IMR-90 (cell line): ENCODE measurements at regions not wholly inside any gene's neighbourhood (a gene's known extent, or its start where the extent isn't known, plus 50 kb on each side); places are given as distances from the start of the nearest gene placed in this dataset.

Source experiments
- ATAC-seq: fragments of 200-7000 bp; cut with Tn5 transposase; 2 replicates; pipeline ENCODE4 v1.9.1; 2020; ENCODE audit warnings: low read depth, mild to moderate bottlenecking, moderate library complexity
- BruUV-seq: library from RNA; stranded (reverse); fragments of 400-500 nt; replicated peaks from 2 replicates; lab custom pipeline; 2021; lab: Mats Ljungman, UMichigan
- CTCF ChIA-PET: fragments of 300-600 bp; formaldehyde crosslinking; extraction: SDS; loops from one replicate; lab custom pipeline; 2021; ENCODE audit warnings: antibody characterized with exemption; lab: Yijun Ruan, JAX
- POLR2A ChIA-PET: fragments of 300-600 bp; sonication (Branson Sonifier 250); formaldehyde crosslinking; loops from one replicate; lab custom pipeline; 2022; ENCODE audit warnings: antibody characterized with exemption; ENCODE audit not compliant: unreplicated experiment; lab: Charles Lee
- DNase-seq: peaks from one replicate; pipeline ENCODE4 v3.0.0; 2013
- H2AFZ ChIP-seq: replicated peaks from 2 replicates; pipeline ENCODE3; 2013; ENCODE audit warnings: low read length, mild to moderate bottlenecking; ENCODE audit not compliant: poor library complexity
- H2AK5ac ChIP-seq: 2 replicates; pipeline ENCODE4 v1.6.1; 2013; ENCODE audit warnings: low read depth, low read length, inconsistent platforms
- H2AK9ac ChIP-seq: replicated peaks from 2 replicates; pipeline ENCODE3; 2013; ENCODE audit warnings: mild to moderate bottlenecking, low read depth, low read length, moderate library complexity; ENCODE audit not compliant: poor library complexity
- H2BK120ac ChIP-seq: 2 replicates; pipeline ENCODE4 v1.6.1; 2013; ENCODE audit warnings: low read depth, low read length, inconsistent platforms
- H2BK15ac ChIP-seq: 3 replicates; pipeline ENCODE4 v1.6.1; 2013; ENCODE audit warnings: low read depth, low read length, inconsistent platforms
- H2BK20ac ChIP-seq: 2 replicates; pipeline ENCODE4 v1.6.1; 2013; ENCODE audit warnings: low read depth, mild to moderate bottlenecking, inconsistent platforms, low read length, moderate library complexity
- H2BK5ac ChIP-seq: 2 replicates; pipeline ENCODE4 v1.6.1; 2013; ENCODE audit warnings: mild to moderate bottlenecking, low read depth, low read length, inconsistent platforms; ENCODE audit not compliant: poor library complexity, severe bottlenecking
- H3K14ac ChIP-seq: replicated peaks from 2 replicates; pipeline ENCODE4 v1.6.1; 2013; ENCODE audit warnings: low read depth, low read length, inconsistent platforms
- H3K18ac ChIP-seq: 2 replicates; pipeline ENCODE4 v1.6.1; 2013; ENCODE audit warnings: low read depth, low read length, control low read depth
- H3K23ac ChIP-seq: 2 replicates; pipeline ENCODE4 v1.6.1; 2013; ENCODE audit warnings: low read depth, low read length, inconsistent platforms
- H3K27ac ChIP-seq: 2 replicates; pipeline ENCODE4 v1.5.1; 2013; ENCODE audit warnings: mild to moderate bottlenecking, control low read depth, low read length; ENCODE audit not compliant: insufficient read depth
- H3K27me3 ChIP-seq: 2 replicates; pipeline ENCODE4 v1.6.1; 2013; ENCODE audit warnings: low read length; ENCODE audit not compliant: control insufficient read depth, insufficient read depth
- H3K36me3 ChIP-seq: 2 replicates; pipeline ENCODE4 v1.6.1; 2013; ENCODE audit warnings: low read length, mixed read lengths; ENCODE audit not compliant: control insufficient read depth, insufficient read depth
- H3K4ac ChIP-seq: 2 replicates; pipeline ENCODE4 v1.6.1; 2013; ENCODE audit warnings: low read depth, low read length, inconsistent platforms
- H3K4me1 ChIP-seq: 2 replicates; pipeline ENCODE4 v1.6.1; 2013; ENCODE audit warnings: low read length, mixed read lengths; ENCODE audit not compliant: control insufficient read depth, insufficient read depth
- H3K4me2 ChIP-seq: 2 replicates; pipeline ENCODE4 v1.6.1; 2013; ENCODE audit warnings: low read depth, mild to moderate bottlenecking, control low read depth, low read length, moderate library complexity
- H3K4me3 ChIP-seq: 2 replicates; pipeline ENCODE4 v1.5.1; 2013; ENCODE audit warnings: low read depth, mild to moderate bottlenecking, control low read depth, low read length, moderate library complexity; ENCODE audit not compliant: insufficient read depth
- H3K56ac ChIP-seq: 2 replicates; pipeline ENCODE4 v1.6.1; 2013; ENCODE audit warnings: low read length, inconsistent platforms; ENCODE audit not compliant: insufficient read depth; ENCODE audit errors: extremely low read depth
- H3K79me1 ChIP-seq, 2 experiments: 2 replicates each; pipeline ENCODE4 v1.6.1; 2013; ENCODE audit warnings: low read length in 2 of 2, inconsistent platforms in 1 of 2, low read depth in 1 of 2
- H3K9ac ChIP-seq: 2 replicates; pipeline ENCODE4 v1.6.1; 2013; ENCODE audit warnings: low read depth, low read length, control low read depth
- H3K9me1 ChIP-seq: 2 replicates; pipeline ENCODE4 v1.6.1; 2013; ENCODE audit warnings: low read length, inconsistent platforms; ENCODE audit not compliant: insufficient read depth
- H3K9me3 ChIP-seq: 2 replicates; pipeline ENCODE4 v1.6.1; 2013; ENCODE audit warnings: low read length; ENCODE audit not compliant: control insufficient read depth, insufficient read depth
- H4K20me1 ChIP-seq: 2 replicates; pipeline ENCODE4 v1.6.1; 2013; ENCODE audit warnings: low read length, inconsistent platforms; ENCODE audit not compliant: insufficient read depth
- H4K5ac ChIP-seq: 2 replicates; pipeline ENCODE4 v1.6.1; 2013; ENCODE audit warnings: mild to moderate bottlenecking, low read depth, low read length, control low read depth
- H4K8ac ChIP-seq, 2 experiments: 2 replicates each; pipeline ENCODE4 v1.6.1; 2013; ENCODE audit warnings: low read depth in 2 of 2, low read length in 2 of 2, control low read depth in 1 of 2, inconsistent platforms in 1 of 2
- H4K91ac ChIP-seq: 2 replicates; pipeline ENCODE4 v1.6.1; 2013; ENCODE audit warnings: low read depth, low read length, inconsistent platforms; ENCODE audit not compliant: insufficient read depth
- BHLHE40 ChIP-seq: fragments of 150-350 bp; IDR thresholded peaks from 2 replicates; pipeline ENCODE4 v1.6.1; 2016; ENCODE audit warnings: mild to moderate bottlenecking, low read depth, low read length
- CEBPB ChIP-seq: IDR thresholded peaks from 2 replicates; pipeline ENCODE4 v1.6.1; 2012; ENCODE audit warnings: low read depth, low read length, improper control_type of control experiment
- CHD1 ChIP-seq: IDR thresholded peaks from 2 replicates; pipeline ENCODE4 v1.6.1; 2012; ENCODE audit warnings: low read depth, low read length, improper control_type of control experiment
- CTCF ChIP-seq: conservative IDR thresholded peaks from 2 replicates; pipeline ENCODE4 v1.5.1; 2012; ENCODE audit warnings: mild to moderate bottlenecking, low read depth, low read length, improper control_type of control experiment
- ELK1 ChIP-seq: fragments of 150-350 bp; IDR thresholded peaks from 2 replicates; pipeline ENCODE4 v1.6.1; 2016; ENCODE audit warnings: low read depth, mild to moderate bottlenecking, low read length, moderate library complexity, borderline replicate concordance
- FOS ChIP-seq: fragments of 150-350 bp; IDR thresholded peaks from 2 replicates; pipeline ENCODE4 v1.6.1; 2016; ENCODE audit warnings: low read depth, low read length
- MAFK ChIP-seq: IDR thresholded peaks from 2 replicates; pipeline ENCODE4 v1.6.1; 2012; ENCODE audit warnings: low read depth, low read length, improper control_type of control experiment
- MAZ ChIP-seq: IDR thresholded peaks from 2 replicates; pipeline ENCODE4 v1.6.1; 2012; ENCODE audit warnings: low read depth, mild to moderate bottlenecking, low read length, improper control_type of control experiment, moderate library complexity, borderline replicate concordance
- MXI1 ChIP-seq: IDR thresholded peaks from 2 replicates; pipeline ENCODE4 v1.6.1; 2012; ENCODE audit warnings: low read depth, mild to moderate bottlenecking, low read length, moderate library complexity, borderline replicate concordance
- NFE2L2 ChIP-seq: fragments of 150-350 bp; IDR thresholded peaks from 2 replicates; pipeline ENCODE4 v1.6.1; 2016; ENCODE audit warnings: low read depth, mild to moderate bottlenecking, low read length
- POLR2A ChIP-seq: IDR thresholded peaks from 2 replicates; pipeline ENCODE4 v1.6.1; 2012; ENCODE audit warnings: mild to moderate bottlenecking, low read depth, low read length
- RAD21 ChIP-seq: IDR thresholded peaks from 2 replicates; pipeline ENCODE4 v1.6.1; 2012; ENCODE audit warnings: low read length, improper control_type of control experiment
- RCOR1 ChIP-seq: IDR thresholded peaks from 2 replicates; pipeline ENCODE4 v1.6.1; 2012; ENCODE audit warnings: mild to moderate bottlenecking, low read length, improper control_type of control experiment; ENCODE audit not compliant: insufficient replicate concordance
- SMC3 ChIP-seq: fragments of 150-350 bp; IDR thresholded peaks from 2 replicates; pipeline ENCODE4 v1.6.1; 2016; ENCODE audit warnings: low read depth, mild to moderate bottlenecking, antibody characterized with exemption, low read length, moderate library complexity
- USF2 ChIP-seq: fragments of 150-350 bp; IDR thresholded peaks from 2 replicates; pipeline ENCODE4 v1.6.1; 2017; ENCODE audit warnings: mild to moderate bottlenecking, antibody characterized with exemption, low read length, low read depth
- WGBS, 2 experiments: methylation state at CpG; one replicate each; pipeline versions ENCODE4 v1.1.5 to v1.1.7; 2013; ENCODE audit warnings: missing lambda C conversion rate in 2 of 2; ENCODE audit not compliant: insufficient read length in 1 of 2; ENCODE audit errors: extremely low coverage in 2 of 2; 5-methylcytosine and 5-hydroxymethylcytosine counted together
- dilution Hi-C: fragments of 300-500 bp; cut with HindIII; formaldehyde crosslinking; loops from one replicate; pipeline ENCODE4 v1.14.3; 2018; ENCODE audit warnings: low sequenced_read_pairs; ENCODE audit not compliant: unreplicated experiment
- in situ Hi-C: fragments of 300-500 bp; cut with MboI; formaldehyde crosslinking; loops from 3 replicates; pipeline ENCODE4 v1.14.3; 2019; ENCODE audit warnings: low sequenced_read_pairs, inconsistent platforms, mixed read lengths
- intact Hi-C: fragments of 100-400 bp; cut with micrococcal nuclease; formaldehyde crosslinking; loops from 2 replicates; pipeline ENCODE4 v1.10.0; 2022

DNA sequence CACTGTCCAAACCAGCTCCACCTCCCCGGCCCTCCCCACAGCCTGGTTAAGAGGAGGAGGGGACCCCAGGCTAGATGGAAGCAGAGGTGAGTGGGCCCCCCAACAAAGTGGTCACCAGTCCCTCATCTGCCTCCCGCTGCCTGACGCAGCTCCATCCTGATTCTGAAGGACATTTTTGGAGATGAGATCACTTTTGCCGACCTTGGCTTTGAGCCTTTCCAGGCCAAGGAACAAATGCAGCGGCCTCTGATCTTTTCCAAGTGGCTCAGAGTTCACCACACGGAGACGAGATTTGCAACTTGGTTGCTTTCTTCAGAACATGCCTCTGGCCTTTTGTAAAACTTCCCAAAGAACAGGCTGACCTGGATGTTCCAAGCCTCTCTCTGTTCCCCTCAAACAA lies 223.1 kb downstream of the NPHP4 start:
- Histone ChIP-seq H3K27ac (no peak overlapping the region), H3K36me3 (no peaks in the 10 kb centered on the region), H2BK5ac (no peak overlapping the region), H2AK9ac (no peak overlapping the region), H2AK5ac (no peak overlapping the region), H2BK20ac (no peak overlapping the region), H3K14ac (no peak overlapping the region), H3K4me3 (no peak overlapping the region), H3K56ac (no peak overlapping the region), H3K23ac (no peak overlapping the region), H4K91ac (no peak overlapping the region), H3K9me3 (peaks cover 40% of the 10 kb centered on the region), H2BK120ac (no peak overlapping the region), H3K4me1 (no peaks in the 10 kb centered on the region), H4K20me1 (no peaks in the 10 kb centered on the region), H3K27me3 (no peaks in the 10 kb centered on the region), H3K4me2 (no peak overlapping the region), H4K5ac (no peak overlapping the region), H3K9ac (no peak overlapping the region), H3K18ac (no peak overlapping the region), H3K9me1 (no peaks in the 10 kb centered on the region), H2AFZ (no peak overlapping the region), H4K8ac (no peak overlapping the region), H3K4ac (no peak overlapping the region), H3K79me1 (no peaks in the 10 kb centered on the region), H2BK15ac (no peak overlapping the region)
- POLR2A ChIA-PET: no interaction called here
- CTCF ChIA-PET: no interaction called here
- ATAC-seq (no peak), DNase-seq (no peak)
- TF ChIP-seq CHD1: no peak
- no peak for TF ChIP-seq NFE2L2
- no peak for TF ChIP-seq RAD21
- no peak for TF ChIP-seq FOS
- TF ChIP-seq MAFK: no peak
- no peak for TF ChIP-seq MAZ
- no peak for TF ChIP-seq MXI1
- no peak for TF ChIP-seq RCOR1
- TF ChIP-seq USF2: no peak
- no peak for TF ChIP-seq CEBPB
- TF ChIP-seq BHLHE40: no peak
- no peak for TF ChIP-seq SMC3
- no peak for TF ChIP-seq POLR2A
- TF ChIP-seq ELK1: no peak
- TF ChIP-seq CTCF: no peak
- intact Hi-C loops (no loop called here), dilution Hi-C loops (no loop called here), in situ Hi-C loops (no loop called here)
- no TSS peak for BruUV-seq
- WGBS, 2 experiments: 69% methylated on average over 4 of the region's 7 CpGs; no CpG with 5 or more reads in 1 of the 2 experiments
